SHP77 treated with DMSO at 0.1 percent for 48 hours (cell line): ENCODE measurements at regions not wholly inside any gene's neighbourhood (a gene's known extent, or its start where the extent isn't known, plus 50 kb on each side); places are given as distances from the start of the nearest gene placed in this dataset.
"Not testable (repeated sequence)": the region's sequence is repeated elsewhere in the genome, so short reads cannot be mapped to it uniquely, and the experiment has no call there.

Source experiments
- DNase-seq: peaks from one replicate; lab custom pipeline; 2025; lab: John Stamatoyannopoulos, UW

- DNase-seq, result no peak
Measured at GRCh38 chr1:88293691-88294190, 390.3 kb upstream of the PKN2 start.

GRCh38 chr1:88296227-88296626 lies 387.8 kb upstream of the PKN2 start:
- no peak for DNase-seq

- DNase-seq, result no peak
Measured at GRCh38 chr1:88296642-88297041, 387.4 kb upstream of the PKN2 start.

GRCh38 chr1:88298506-88298905 lies 385.6 kb upstream of the PKN2 start:
- no peak for DNase-seq

GRCh38 chr1:88300752-88301263 lies 383.3 kb upstream of the PKN2 start:
- DNase-seq, result no peak

GRCh38 chr1:88302843-88303486 lies 381.1 kb upstream of the PKN2 start:
- DNase-seq, result no peak

GRCh38 chr1:88311265-88311664 lies 372.8 kb upstream of the PKN2 start:
- DNase-seq, result no peak

- DNase-seq, result no peak
Measured at GRCh38 chr1:88311907-88312306, 372.2 kb upstream of the PKN2 start.

- DNase-seq, result no peak
Measured at GRCh38 chr1:88317396-88317795, 366.7 kb upstream of the PKN2 start.

GRCh38 chr1:88318740-88319139 lies 365.3 kb upstream of the PKN2 start:
- no peak for DNase-seq

- DNase-seq, result no peak
Measured at GRCh38 chr1:88320291-88320690, 363.8 kb upstream of the PKN2 start.

GRCh38 chr1:88321706-88322105 lies 362.4 kb upstream of the PKN2 start:
- DNase-seq, result no peak

GRCh38 chr1:88324899-88325298 lies 359.2 kb upstream of the PKN2 start:
- DNase-seq, result no peak

- no peak for DNase-seq
Measured at GRCh38 chr1:88327391-88328267, 356.4 kb upstream of the PKN2 start.

- no peak for DNase-seq
Measured at GRCh38 chr1:88330201-88330600, 353.9 kb upstream of the PKN2 start.

GRCh38 chr1:88333086-88333695 lies 350.9 kb upstream of the PKN2 start:
- no peak for DNase-seq

GRCh38 chr1:88341447-88341846 lies 342.6 kb upstream of the PKN2 start:
- peak; percentile 17 for DNase-seq

- not testable (repeated sequence) for DNase-seq
Measured at GRCh38 chr1:88342081-88342480, 342.0 kb upstream of the PKN2 start.

- no peak for DNase-seq
Measured at GRCh38 chr1:88350648-88351047, 333.4 kb upstream of the PKN2 start.

- DNase-seq, result no peak
Measured at GRCh38 chr1:88351960-88352359, 332.1 kb upstream of the PKN2 start.

GRCh38 chr1:88354256-88354655 lies 329.8 kb upstream of the PKN2 start:
- DNase-seq, result no peak

GRCh38 chr1:88357729-88358128 lies 326.3 kb upstream of the PKN2 start:
- no peak for DNase-seq
